GM19240 (cell line): ENCODE measurements at regions not wholly inside any gene's neighbourhood (a gene's known extent, or its start where the extent isn't known, plus 50 kb on each side); places are given as distances from the start of the nearest gene placed in this dataset.
"Not testable (repeated sequence)": the region's sequence is repeated elsewhere in the genome, so short reads cannot be mapped to it uniquely, and the experiment has no call there.

Experiments used
- DNase-seq: peaks from one replicate; pipeline ENCODE4 v3.0.0; 2011; ENCODE audit warnings: low spot score; ENCODE audit not compliant: insufficient read length

- DNase-seq: no peak
Observed at GRCh38 chrX:27162496-27162895, 300.6 kb downstream of the PPP4R3C start.

- DNase-seq: not testable (repeated sequence)
Observed at GRCh38 chrX:27156921-27157320, 306.2 kb downstream of the PPP4R3C start.

GRCh38 chrX:27136325-27136724 is 326.8 kb downstream of the PPP4R3C start:
- DNase-seq: no peak

- DNase-seq: no peak
Observed at GRCh38 chrX:27132862-27133261, 330.3 kb downstream of the PPP4R3C start.

- DNase-seq: not testable (repeated sequence)
Observed at GRCh38 chrX:27087176-27087575, 376.0 kb downstream of the PPP4R3C start.

GRCh38 chrX:27086237-27086636 is 376.9 kb downstream of the PPP4R3C start:
- DNase-seq: no peak

GRCh38 chrX:27085346-27085745 is 377.8 kb downstream of the PPP4R3C start:
- DNase-seq: no peak

- DNase-seq: no peak
Observed at GRCh38 chrX:27078371-27078770, 384.8 kb downstream of the PPP4R3C start.

GRCh38 chrX:27057883-27058282 is 405.3 kb downstream of the PPP4R3C start:
- no peak for DNase-seq

GRCh38 chrX:27039332-27039731 is 423.8 kb downstream of the PPP4R3C start:
- no peak for DNase-seq

- DNase-seq: no peak
Observed at GRCh38 chrX:27008486-27008885, 454.7 kb downstream of the PPP4R3C start.

- no peak for DNase-seq
Observed at GRCh38 chrX:26999634-27000033, 463.5 kb downstream of the PPP4R3C start.

- no peak for DNase-seq
Observed at GRCh38 chrX:26958261-26958660, 504.9 kb downstream of the PPP4R3C start.

- DNase-seq: no peak
Observed at GRCh38 chrX:26954029-26954428, 509.1 kb downstream of the PPP4R3C start.

- no peak for DNase-seq
Observed at GRCh38 chrX:26952213-26952612, 510.9 kb downstream of the PPP4R3C start.

GRCh38 chrX:26927419-26927818 is 535.7 kb downstream of the PPP4R3C start:
- no peak for DNase-seq

GRCh38 chrX:26925088-26925487 is 538.1 kb downstream of the PPP4R3C start:
- DNase-seq: no peak

- no peak for DNase-seq
Observed at GRCh38 chrX:26922278-26922677, 540.9 kb downstream of the PPP4R3C start.

GRCh38 chrX:26918631-26919030 is 544.5 kb downstream of the PPP4R3C start:
- DNase-seq: no peak

GRCh38 chrX:26916991-26917390 is 546.1 kb downstream of the PPP4R3C start:
- no peak for DNase-seq

- DNase-seq: no peak
Observed at GRCh38 chrX:26915064-26915463, 548.1 kb downstream of the PPP4R3C start.

GRCh38 chrX:26914232-26914631 is 548.9 kb downstream of the PPP4R3C start:
- no peak for DNase-seq

- DNase-seq: not testable (repeated sequence)
Observed at GRCh38 chrX:26911785-26912184, 551.4 kb downstream of the PPP4R3C start.

GRCh38 chrX:26909728-26910127 is 553.4 kb downstream of the PPP4R3C start:
- no peak for DNase-seq
